SU-DHL-6 (cell line): ENCODE measurements at regions not wholly inside any gene's neighbourhood (a gene's known extent, or its start where the extent isn't known, plus 50 kb on each side); places are given as distances from the start of the nearest gene placed in this dataset.

Source experiments
- H2AFZ ChIP-seq: fragments of 200-600 bp; sonication (generic); 2 replicates; pipeline ENCODE4 v1.6.1; 2014; ENCODE audit warnings: low read depth, mild to moderate bottlenecking, moderate library complexity, mixed read lengths, antibody characterized with exemption, low read length; ENCODE audit not compliant: severe bottlenecking
- H3F3A ChIP-seq: fragments of 200-600 bp; shearing (Covaris generic); 2 replicates; pipeline ENCODE4 v1.6.0; 2016; ENCODE audit warnings: antibody characterized with exemption, mild to moderate bottlenecking; ENCODE audit not compliant: insufficient read depth
- H3K27ac ChIP-seq: fragments of 200-600 bp; sonication (generic); 2 replicates; pipeline ENCODE4 v1.5.1; 2016; ENCODE audit warnings: low read depth, mild to moderate bottlenecking, low read length, moderate library complexity, mixed read lengths
- H3K27me3 ChIP-seq: fragments of 200-600 bp; sonication (generic), shearing (Covaris generic); 2 replicates; pipeline ENCODE4 v1.6.0; 2014; ENCODE audit warnings: mild to moderate bottlenecking, low read length
- H3K36me3 ChIP-seq: fragments of 200-600 bp; sonication (generic); 2 replicates; pipeline ENCODE4 v1.6.1; 2014; ENCODE audit warnings: mild to moderate bottlenecking, low read length, mixed read lengths
- H3K4me2 ChIP-seq: fragments of 300-600, 200-600 bp; shearing (Covaris generic), sonication (generic); 2 replicates; pipeline ENCODE4 v1.6.0; 2014; ENCODE audit warnings: low read length, low read depth, mild to moderate bottlenecking; ENCODE audit not compliant: poor library complexity, severe bottlenecking
- H3K4me3 ChIP-seq: fragments of 200-600 bp; sonication (generic); 2 replicates; pipeline ENCODE4 v1.5.1; 2014; ENCODE audit warnings: antibody characterized with exemption, low read length, mild to moderate bottlenecking, mixed read lengths; ENCODE audit not compliant: insufficient read depth, poor library complexity, severe bottlenecking
- H3K79me2 ChIP-seq: fragments of 200-600 bp; sonication (generic); 2 replicates; pipeline ENCODE4 v1.6.1; 2014; ENCODE audit warnings: mild to moderate bottlenecking, low read length, moderate library complexity; ENCODE audit not compliant: insufficient read depth
- H3K9ac ChIP-seq: fragments of 200-600 bp; sonication (generic); 2 replicates; pipeline ENCODE4 v1.7.0; 2014; ENCODE audit warnings: mild to moderate bottlenecking, low read length
- H3K9me2 ChIP-seq: fragments of 200-600 bp; sonication (generic); replicated peaks from 2 replicates; pipeline ENCODE4 v1.6.1; 2014; ENCODE audit warnings: low read length; ENCODE audit not compliant: insufficient read depth
- H3K9me3 ChIP-seq: fragments of 200-600 bp; sonication (generic); 2 replicates; pipeline ENCODE4 v1.6.1; 2014; ENCODE audit warnings: low read length, mixed read lengths; ENCODE audit not compliant: insufficient read depth
- H4K20me1 ChIP-seq: fragments of 200-600 bp; sonication (generic); 2 replicates; pipeline ENCODE4 v1.6.1; 2014; ENCODE audit warnings: low read depth, mild to moderate bottlenecking, antibody characterized with exemption, low read length, moderate library complexity, mixed read lengths
- CTCF ChIP-seq: fragments of 200-600 bp; sonication (generic); IDR thresholded peaks from one replicate; pipeline ENCODE4 v1.5.1; 2017; ENCODE audit warnings: antibody characterized with exemption, mild to moderate bottlenecking, low read length, moderate library complexity; ENCODE audit not compliant: insufficient read depth, poor library complexity, severe bottlenecking
- EZH2phosphoT487 ChIP-seq: fragments of 200-600 bp; sonication (generic), shearing (Covaris generic); conservative IDR thresholded peaks from 2 replicates; pipeline ENCODE4 v1.6.1; 2018; ENCODE audit warnings: mild to moderate bottlenecking, antibody characterized with exemption, low read length, moderate library complexity, mixed read lengths

- no peaks in the 10 kb centered on the region for H3K9me2 ChIP-seq
- H4K20me1 ChIP-seq, result no peaks in the 10 kb centered on the region
- no peaks in the 10 kb centered on the region for H3K36me3 ChIP-seq
- H3K4me2 ChIP-seq, result no peak overlapping the region
- H3F3A ChIP-seq, result no peaks in the 10 kb centered on the region
- no peaks in the 10 kb centered on the region for H3K79me2 ChIP-seq
- no peak overlapping the region for H2AFZ ChIP-seq
- H3K27ac ChIP-seq, result no peak overlapping the region
- H3K27me3 ChIP-seq, result no peaks in the 10 kb centered on the region
- no peak for TF ChIP-seq EZH2phosphoT487
- no peak for TF ChIP-seq CTCF
- no peak overlapping the region for H3K4me3 ChIP-seq
- H3K9ac ChIP-seq, result no peak overlapping the region
- H3K9me3 ChIP-seq, result no peaks in the 10 kb centered on the region
Observed at GRCh38 chr16:62254372-62254771, 218.1 kb upstream of the CDH8 start.

DNA sequence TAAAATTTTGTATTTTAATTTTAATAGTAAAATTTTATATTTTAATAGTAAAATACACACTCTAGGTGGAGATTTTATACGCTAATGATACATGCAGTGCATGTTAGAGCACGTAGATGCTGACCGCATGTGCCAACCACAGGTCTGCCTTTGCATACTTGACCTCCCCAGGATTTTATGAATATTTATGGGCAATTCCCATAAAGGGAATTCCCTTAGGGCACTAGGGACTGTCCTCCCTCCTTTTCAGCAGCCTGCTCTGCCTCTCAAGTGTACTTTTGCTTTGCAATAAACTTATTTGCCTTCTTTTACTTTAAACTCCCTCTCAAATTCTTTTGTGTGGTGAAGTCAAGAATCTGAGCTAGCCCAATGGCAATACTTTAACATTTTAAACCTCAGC, 217.7 kb upstream of the CDH8 start:
- no peaks in the 10 kb centered on the region for H3K36me3 ChIP-seq
- H3K9me2 ChIP-seq, result no peaks in the 10 kb centered on the region
- no peaks in the 10 kb centered on the region for H3K9me3 ChIP-seq
- H3K27ac ChIP-seq, result no peak overlapping the region
- no peaks in the 10 kb centered on the region for H4K20me1 ChIP-seq
- H3K79me2 ChIP-seq, result no peaks in the 10 kb centered on the region
- H3K27me3 ChIP-seq, result no peaks in the 10 kb centered on the region
- H2AFZ ChIP-seq, result no peak overlapping the region
- no peaks in the 10 kb centered on the region for H3F3A ChIP-seq
- H3K9ac ChIP-seq, result no peak overlapping the region
- H3K4me2 ChIP-seq, result no peak overlapping the region
- TF ChIP-seq CTCF (no peak), EZH2phosphoT487 (no peak)
- no peak overlapping the region for H3K4me3 ChIP-seq

DNA sequence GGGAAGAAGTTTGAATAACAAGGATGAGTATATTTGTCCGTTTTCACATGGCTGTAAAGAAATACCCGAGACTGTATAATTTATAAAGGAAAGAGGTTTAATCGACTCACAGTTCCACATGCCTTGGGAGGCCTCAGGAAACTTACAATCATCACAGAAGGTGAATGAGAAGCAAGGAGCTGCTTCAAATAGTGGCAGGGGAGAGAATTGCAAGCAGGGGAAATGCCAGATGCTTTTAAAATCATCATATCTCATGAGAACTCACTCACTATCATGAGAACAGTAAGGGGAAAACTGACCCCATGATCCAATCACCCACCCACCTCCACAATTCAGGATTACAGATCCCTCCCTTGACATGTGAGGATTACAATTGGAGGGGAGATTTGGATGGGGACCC, 212.8 kb upstream of the CDH8 start:
- no peak overlapping the region for H3K4me3 ChIP-seq
- no peak overlapping the region for H3K4me2 ChIP-seq
- no peaks in the 10 kb centered on the region for H3K79me2 ChIP-seq
- no peaks in the 10 kb centered on the region for H4K20me1 ChIP-seq
- no peaks in the 10 kb centered on the region for H3F3A ChIP-seq
- no peaks in the 10 kb centered on the region for H3K9me3 ChIP-seq
- H2AFZ ChIP-seq, result no peak overlapping the region
- no peak overlapping the region for H3K27ac ChIP-seq
- no peaks in the 10 kb centered on the region for H3K36me3 ChIP-seq
- TF ChIP-seq EZH2phosphoT487 (no peak), CTCF (no peak)
- H3K9ac ChIP-seq, result no peak overlapping the region
- no peaks in the 10 kb centered on the region for H3K27me3 ChIP-seq
- no peaks in the 10 kb centered on the region for H3K9me2 ChIP-seq

GRCh38 chr16:62240722-62241121, 204.5 kb upstream of the CDH8 start:
- Histone ChIP-seq H3K4me3 (no peak overlapping the region), H3K9me3 (no peaks in the 10 kb centered on the region), H3F3A (no peaks in the 10 kb centered on the region), H3K27me3 (no peaks in the 10 kb centered on the region), H3K9me2 (no peaks in the 10 kb centered on the region), H3K36me3 (no peaks in the 10 kb centered on the region), H3K4me2 (no peak overlapping the region), H3K79me2 (no peaks in the 10 kb centered on the region), H4K20me1 (no peaks in the 10 kb centered on the region), H3K27ac (no peak overlapping the region), H3K9ac (no peak overlapping the region), H2AFZ (no peak overlapping the region)
- no peak for TF ChIP-seq EZH2phosphoT487
- no peak for TF ChIP-seq CTCF
